GM12878 (cell line): ENCODE measurements at regions not wholly inside any gene's neighbourhood (a gene's known extent, or its start where the extent isn't known, plus 50 kb on each side); places are given as distances from the start of the nearest gene placed in this dataset.

Experiments
- BRCA1 ChIP-seq: IDR thresholded peaks from 2 replicates; pipeline ENCODE4 v1.6.1; 2011; ENCODE audit warnings: low read depth, low read length, improper control_type of control experiment
- EZH2 ChIP-seq: IDR thresholded peaks from 2 replicates; pipeline ENCODE4 v1.6.1; 2012; ENCODE audit warnings: low read depth, mild to moderate bottlenecking, control low read depth, inconsistent platforms, low read length, borderline replicate concordance; ENCODE audit not compliant: control insufficient read depth
- HCFC1 ChIP-seq: fragments of 150-350 bp; IDR thresholded peaks from 2 replicates; pipeline ENCODE4 v1.6.1; 2014; ENCODE audit warnings: low read length
- KDM1A ChIP-seq: fragments of 200-600 bp; sonication (generic); IDR thresholded peaks from 2 replicates; pipeline ENCODE4 v1.6.1; 2016; ENCODE audit warnings: borderline replicate concordance
- NFIC ChIP-seq: IDR thresholded peaks from 2 replicates; pipeline ENCODE4 v1.6.1; 2012; ENCODE audit warnings: low read depth, mild to moderate bottlenecking, inconsistent platforms, low read length, moderate library complexity
- POLR2A ChIP-seq: IDR thresholded peaks from 2 replicates; pipeline ENCODE4 v1.6.1; 2011; ENCODE audit warnings: low read depth, mild to moderate bottlenecking, low read length
- RAD21 ChIP-seq: IDR thresholded peaks from 2 replicates; pipeline ENCODE4 v1.6.1; 2011; ENCODE audit warnings: mild to moderate bottlenecking, low read depth, low read length, moderate library complexity; ENCODE audit not compliant: insufficient read depth
- SIN3A ChIP-seq: IDR thresholded peaks from 2 replicates; pipeline ENCODE4 v1.6.1; 2012; ENCODE audit warnings: low read depth, low read length, improper control_type of control experiment
- STAT3 ChIP-seq: IDR thresholded peaks from 2 replicates; pipeline ENCODE4 v1.6.1; 2011; ENCODE audit warnings: low read depth, low read length, improper control_type of control experiment
- TF ChIP-seq, protein P1 (sequence below), 3 experiments: IDR thresholded peaks in 2 of 3; conservative IDR thresholded peaks in 1 of 3; 2 replicates each; pipeline ENCODE4 v1.5.1; 2011; ENCODE audit warnings: low read depth in 3 of 3, low read length in 3 of 3, mild to moderate bottlenecking in 3 of 3, control low read depth in 2 of 3, moderate library complexity in 2 of 3, inconsistent platforms in 1 of 3, mixed read lengths in 1 of 3; ENCODE audit not compliant: control insufficient read depth in 2 of 3, insufficient read depth in 1 of 3; ENCODE audit errors: extremely low read depth in 1 of 3
- TF ChIP-seq, protein P2 (sequence below): IDR thresholded peaks from 2 replicates; pipeline ENCODE4 v1.6.1; 2012; ENCODE audit warnings: low read depth, low read length, improper control_type of control experiment
- TF ChIP-seq, protein P3 (sequence below): fragments of 450-650 bp; IDR thresholded peaks from 2 replicates; pipeline ENCODE4 v1.6.1; 2016; ENCODE audit warnings: mild to moderate bottlenecking
- TF ChIP-seq, protein P4 (sequence below): fragments of 450-650 bp; IDR thresholded peaks from 2 replicates; pipeline ENCODE4 v1.6.1; 2018; ENCODE audit warnings: borderline replicate concordance, mild to moderate bottlenecking; ENCODE audit not compliant: partially characterized antibody

DNA sequence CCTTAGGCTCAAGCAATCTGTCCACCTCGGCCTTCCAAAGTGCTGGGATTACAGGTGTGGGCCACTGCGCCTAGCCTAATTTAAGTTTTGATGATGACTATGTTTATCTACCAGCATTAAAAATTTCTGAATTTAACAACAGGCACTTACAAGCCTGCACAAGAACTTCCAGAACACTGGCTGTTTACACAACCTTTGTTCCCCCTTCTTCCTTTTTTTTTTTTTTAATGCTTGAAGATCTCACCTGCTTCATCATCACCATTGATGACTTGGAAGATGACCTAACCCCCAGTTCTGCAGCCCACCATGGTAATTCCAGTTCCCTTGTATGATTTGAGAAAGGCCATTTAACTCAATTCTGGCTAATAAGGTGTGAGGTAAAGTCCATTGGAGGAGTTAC lies 70.4 kb downstream of the GJD2 start:
- TF ChIP-seq HCFC1 = no peak
- TF ChIP-seq POLR2A = no peak
- TF ChIP-seq, protein P1, sequence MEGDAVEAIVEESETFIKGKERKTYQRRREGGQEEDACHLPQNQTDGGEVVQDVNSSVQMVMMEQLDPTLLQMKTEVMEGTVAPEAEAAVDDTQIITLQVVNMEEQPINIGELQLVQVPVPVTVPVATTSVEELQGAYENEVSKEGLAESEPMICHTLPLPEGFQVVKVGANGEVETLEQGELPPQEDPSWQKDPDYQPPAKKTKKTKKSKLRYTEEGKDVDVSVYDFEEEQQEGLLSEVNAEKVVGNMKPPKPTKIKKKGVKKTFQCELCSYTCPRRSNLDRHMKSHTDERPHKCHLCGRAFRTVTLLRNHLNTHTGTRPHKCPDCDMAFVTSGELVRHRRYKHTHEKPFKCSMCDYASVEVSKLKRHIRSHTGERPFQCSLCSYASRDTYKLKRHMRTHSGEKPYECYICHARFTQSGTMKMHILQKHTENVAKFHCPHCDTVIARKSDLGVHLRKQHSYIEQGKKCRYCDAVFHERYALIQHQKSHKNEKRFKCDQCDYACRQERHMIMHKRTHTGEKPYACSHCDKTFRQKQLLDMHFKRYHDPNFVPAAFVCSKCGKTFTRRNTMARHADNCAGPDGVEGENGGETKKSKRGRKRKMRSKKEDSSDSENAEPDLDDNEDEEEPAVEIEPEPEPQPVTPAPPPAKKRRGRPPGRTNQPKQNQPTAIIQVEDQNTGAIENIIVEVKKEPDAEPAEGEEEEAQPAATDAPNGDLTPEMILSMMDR (IDR thresholded peaks at IDR 0.05 in 2 of 3, conservative IDR thresholded peaks at IDR 0.05 in 1 of 3; ENCODE audit: control insufficient read depth in 2 of 3, extremely low read depth in 1 of 3, insufficient read depth in 1 of 3, low read depth in 3 of 3, low read length in 3 of 3) = no peak
- TF ChIP-seq STAT3 = no peak
- TF ChIP-seq SIN3A = no peak
- TF ChIP-seq EZH2 = no peak
- TF ChIP-seq RAD21 = no peak
- TF ChIP-seq, protein P2, sequence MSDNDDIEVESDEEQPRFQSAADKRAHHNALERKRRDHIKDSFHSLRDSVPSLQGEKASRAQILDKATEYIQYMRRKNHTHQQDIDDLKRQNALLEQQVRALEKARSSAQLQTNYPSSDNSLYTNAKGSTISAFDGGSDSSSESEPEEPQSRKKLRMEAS = no peak
- TF ChIP-seq, protein P3, sequence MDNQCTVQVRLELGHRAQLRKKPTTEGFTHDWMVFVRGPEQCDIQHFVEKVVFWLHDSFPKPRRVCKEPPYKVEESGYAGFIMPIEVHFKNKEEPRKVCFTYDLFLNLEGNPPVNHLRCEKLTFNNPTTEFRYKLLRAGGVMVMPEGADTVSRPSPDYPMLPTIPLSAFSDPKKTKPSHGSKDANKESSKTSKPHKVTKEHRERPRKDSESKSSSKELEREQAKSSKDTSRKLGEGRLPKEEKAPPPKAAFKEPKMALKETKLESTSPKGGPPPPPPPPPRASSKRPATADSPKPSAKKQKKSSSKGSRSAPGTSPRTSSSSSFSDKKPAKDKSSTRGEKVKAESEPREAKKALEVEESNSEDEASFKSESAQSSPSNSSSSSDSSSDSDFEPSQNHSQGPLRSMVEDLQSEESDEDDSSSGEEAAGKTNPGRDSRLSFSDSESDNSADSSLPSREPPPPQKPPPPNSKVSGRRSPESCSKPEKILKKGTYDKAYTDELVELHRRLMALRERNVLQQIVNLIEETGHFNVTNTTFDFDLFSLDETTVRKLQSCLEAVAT = no peak
- TF ChIP-seq NFIC = no peak
- TF ChIP-seq KDM1A = no peak
- TF ChIP-seq, protein P4, sequence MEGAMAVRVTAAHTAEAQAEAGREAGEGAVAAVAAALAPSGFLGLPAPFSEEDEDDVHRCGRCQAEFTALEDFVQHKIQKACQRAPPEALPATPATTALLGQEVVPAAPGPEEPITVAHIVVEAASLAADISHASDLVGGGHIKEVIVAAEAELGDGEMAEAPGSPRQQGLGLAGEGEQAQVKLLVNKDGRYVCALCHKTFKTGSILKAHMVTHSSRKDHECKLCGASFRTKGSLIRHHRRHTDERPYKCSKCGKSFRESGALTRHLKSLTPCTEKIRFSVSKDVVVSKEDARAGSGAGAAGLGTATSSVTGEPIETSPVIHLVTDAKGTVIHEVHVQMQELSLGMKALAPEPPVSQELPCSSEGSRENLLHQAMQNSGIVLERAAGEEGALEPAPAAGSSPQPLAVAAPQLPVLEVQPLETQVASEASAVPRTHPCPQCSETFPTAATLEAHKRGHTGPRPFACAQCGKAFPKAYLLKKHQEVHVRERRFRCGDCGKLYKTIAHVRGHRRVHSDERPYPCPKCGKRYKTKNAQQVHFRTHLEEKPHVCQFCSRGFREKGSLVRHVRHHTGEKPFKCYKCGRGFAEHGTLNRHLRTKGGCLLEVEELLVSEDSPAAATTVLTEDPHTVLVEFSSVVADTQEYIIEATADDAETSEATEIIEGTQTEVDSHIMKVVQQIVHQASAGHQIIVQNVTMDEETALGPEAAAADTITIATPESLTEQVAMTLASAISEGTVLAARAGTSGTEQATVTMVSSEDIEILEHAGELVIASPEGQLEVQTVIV = no peak
- TF ChIP-seq BRCA1 = no peak
